ENCODE measurements at regions not wholly inside any gene's neighbourhood (a gene's known extent, or its start where the extent isn't known, plus 50 kb on each side); places are given as distances from the start of the nearest gene placed in this dataset.

DNA sequence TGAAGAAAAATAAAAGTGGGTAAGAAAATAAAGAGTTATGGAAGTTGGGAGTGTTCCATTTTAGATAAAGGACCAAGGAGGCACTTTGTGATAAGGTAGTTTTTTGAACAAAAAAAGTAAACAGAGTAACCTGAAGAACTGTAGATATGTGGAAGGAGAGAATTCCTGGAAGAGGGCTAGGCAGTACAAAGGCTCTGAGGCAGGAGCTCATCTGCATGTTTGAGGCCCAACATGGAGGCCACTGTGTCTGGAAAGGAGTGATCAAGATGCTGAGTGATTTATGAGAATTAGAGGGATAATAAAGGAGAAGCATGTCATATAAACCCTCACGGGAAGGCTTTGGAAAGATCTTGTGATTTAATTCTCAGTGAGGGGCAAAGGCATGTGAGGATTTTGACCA is 126.5 kb downstream of the DTWD1 start:
- TF ChIP-seq, protein P1, sequence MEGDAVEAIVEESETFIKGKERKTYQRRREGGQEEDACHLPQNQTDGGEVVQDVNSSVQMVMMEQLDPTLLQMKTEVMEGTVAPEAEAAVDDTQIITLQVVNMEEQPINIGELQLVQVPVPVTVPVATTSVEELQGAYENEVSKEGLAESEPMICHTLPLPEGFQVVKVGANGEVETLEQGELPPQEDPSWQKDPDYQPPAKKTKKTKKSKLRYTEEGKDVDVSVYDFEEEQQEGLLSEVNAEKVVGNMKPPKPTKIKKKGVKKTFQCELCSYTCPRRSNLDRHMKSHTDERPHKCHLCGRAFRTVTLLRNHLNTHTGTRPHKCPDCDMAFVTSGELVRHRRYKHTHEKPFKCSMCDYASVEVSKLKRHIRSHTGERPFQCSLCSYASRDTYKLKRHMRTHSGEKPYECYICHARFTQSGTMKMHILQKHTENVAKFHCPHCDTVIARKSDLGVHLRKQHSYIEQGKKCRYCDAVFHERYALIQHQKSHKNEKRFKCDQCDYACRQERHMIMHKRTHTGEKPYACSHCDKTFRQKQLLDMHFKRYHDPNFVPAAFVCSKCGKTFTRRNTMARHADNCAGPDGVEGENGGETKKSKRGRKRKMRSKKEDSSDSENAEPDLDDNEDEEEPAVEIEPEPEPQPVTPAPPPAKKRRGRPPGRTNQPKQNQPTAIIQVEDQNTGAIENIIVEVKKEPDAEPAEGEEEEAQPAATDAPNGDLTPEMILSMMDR (conservative IDR thresholded peaks at IDR 0.05; ENCODE audit: low read length): no peak
- no peak for TF ChIP-seq EZH2phosphoT487 (IDR thresholded peaks at IDR 0.05; ENCODE audit: borderline replicate concordance, low read depth, low read length)
